OCI-LY1 (cell line): ENCODE measurements at regions not wholly inside any gene's neighbourhood (a gene's known extent, or its start where the extent isn't known, plus 50 kb on each side); places are given as distances from the start of the nearest gene placed in this dataset.

Experiments used
- H2AFZ ChIP-seq: fragments of 200-600 bp; sonication (generic), shearing (Covaris generic); 2 replicates; pipeline ENCODE4 v1.6.0; 2014; ENCODE audit warnings: antibody characterized with exemption, mild to moderate bottlenecking, low read length
- H3F3A ChIP-seq: fragments of 200-600 bp; sonication (generic), shearing (Covaris generic); 2 replicates; pipeline ENCODE4 v1.6.0; 2014; ENCODE audit warnings: mild to moderate bottlenecking, antibody characterized with exemption, low read length, moderate library complexity; ENCODE audit not compliant: insufficient read depth
- H3K27ac ChIP-seq: fragments of 200-600 bp; sonication (generic); 2 replicates; pipeline ENCODE4 v1.5.1; 2014; ENCODE audit warnings: low read length, mixed run types, mild to moderate bottlenecking, low read depth; ENCODE audit not compliant: poor library complexity, severe bottlenecking
- H3K27me3 ChIP-seq: fragments of 200-600 bp; sonication (generic); 2 replicates; pipeline ENCODE4 v1.6.0; 2014; ENCODE audit warnings: antibody characterized with exemption, mild to moderate bottlenecking, low read length, moderate library complexity; ENCODE audit not compliant: insufficient read depth
- H3K36me3 ChIP-seq: fragments of 200-600 bp; sonication (generic); 2 replicates; pipeline ENCODE4 v1.6.1; 2014; ENCODE audit warnings: mild to moderate bottlenecking, antibody characterized with exemption, low read length, moderate library complexity, mixed read lengths; ENCODE audit not compliant: insufficient read depth
- H3K4me1 ChIP-seq: fragments of 200-600 bp; sonication (generic); 2 replicates; pipeline ENCODE4 v1.5.1; 2014; ENCODE audit warnings: mild to moderate bottlenecking, low read length, moderate library complexity; ENCODE audit not compliant: insufficient read depth, severe bottlenecking
- H3K4me2 ChIP-seq: fragments of 200-600 bp; sonication (generic), shearing (Covaris generic); 2 replicates; pipeline ENCODE4 v1.6.1; 2014; ENCODE audit warnings: low read length
- H3K4me3 ChIP-seq: fragments of 200-600 bp; sonication (generic); 2 replicates; pipeline ENCODE4 v1.5.1; 2014; ENCODE audit warnings: low read length, low read depth, mild to moderate bottlenecking, mixed read lengths; ENCODE audit not compliant: poor library complexity, severe bottlenecking
- H3K79me2 ChIP-seq: fragments of 200-600 bp; shearing (Covaris generic); 2 replicates; pipeline ENCODE4 v1.6.1; 2016; ENCODE audit warnings: mixed run types, low read length, mixed read lengths; ENCODE audit not compliant: insufficient read depth
- H3K9ac ChIP-seq: fragments of 200-600 bp; sonication (generic), shearing (Covaris generic); 2 replicates; pipeline ENCODE4 v1.6.1; 2014; ENCODE audit warnings: mild to moderate bottlenecking, low read length, mixed read lengths
- H3K9me2 ChIP-seq: fragments of 200-600 bp; sonication (generic), shearing (Covaris generic); 2 replicates; pipeline ENCODE4 v1.6.1; 2014; ENCODE audit warnings: low read depth, mild to moderate bottlenecking, low read length, mixed read lengths
- H3K9me3 ChIP-seq: fragments of 200-600 bp; shearing (Covaris generic); 2 replicates; pipeline ENCODE4 v1.6.1; 2014; ENCODE audit warnings: low read length, mixed read lengths
- H4K20me1 ChIP-seq: fragments of 200-600 bp; sonication (generic), shearing (Covaris generic); 2 replicates; pipeline ENCODE4 v1.6.0; 2016; ENCODE audit warnings: mild to moderate bottlenecking, low read length; ENCODE audit not compliant: insufficient read depth
- EZH2 ChIP-seq: fragments of 200-600 bp; sonication (generic), shearing (Covaris generic); IDR thresholded peaks from 2 replicates; pipeline ENCODE4 v1.8.0; 2017; ENCODE audit warnings: borderline replicate concordance, mixed run types, mild to moderate bottlenecking, antibody characterized with exemption, low read length, moderate library complexity, mixed read lengths
- TF ChIP-seq, protein P1 (sequence below): fragments of 200-600 bp; sonication (generic), shearing (Covaris generic); IDR thresholded peaks from 2 replicates; pipeline ENCODE4 v1.5.1; 2017; ENCODE audit warnings: mild to moderate bottlenecking, antibody characterized with exemption, low read length, moderate library complexity, mixed read lengths

GRCh38 chr4:164381859-164382258, 372.1 kb upstream of the SMIM31 start:
- no peak overlapping the region for H2AFZ ChIP-seq
- no peaks in the 10 kb centered on the region for H3K9me3 ChIP-seq
- no peaks in the 10 kb centered on the region for H4K20me1 ChIP-seq
- H3K4me3 ChIP-seq: no peak overlapping the region
- H3K79me2 ChIP-seq: no peaks in the 10 kb centered on the region
- no peak for TF ChIP-seq EZH2
- TF ChIP-seq, protein P1, sequence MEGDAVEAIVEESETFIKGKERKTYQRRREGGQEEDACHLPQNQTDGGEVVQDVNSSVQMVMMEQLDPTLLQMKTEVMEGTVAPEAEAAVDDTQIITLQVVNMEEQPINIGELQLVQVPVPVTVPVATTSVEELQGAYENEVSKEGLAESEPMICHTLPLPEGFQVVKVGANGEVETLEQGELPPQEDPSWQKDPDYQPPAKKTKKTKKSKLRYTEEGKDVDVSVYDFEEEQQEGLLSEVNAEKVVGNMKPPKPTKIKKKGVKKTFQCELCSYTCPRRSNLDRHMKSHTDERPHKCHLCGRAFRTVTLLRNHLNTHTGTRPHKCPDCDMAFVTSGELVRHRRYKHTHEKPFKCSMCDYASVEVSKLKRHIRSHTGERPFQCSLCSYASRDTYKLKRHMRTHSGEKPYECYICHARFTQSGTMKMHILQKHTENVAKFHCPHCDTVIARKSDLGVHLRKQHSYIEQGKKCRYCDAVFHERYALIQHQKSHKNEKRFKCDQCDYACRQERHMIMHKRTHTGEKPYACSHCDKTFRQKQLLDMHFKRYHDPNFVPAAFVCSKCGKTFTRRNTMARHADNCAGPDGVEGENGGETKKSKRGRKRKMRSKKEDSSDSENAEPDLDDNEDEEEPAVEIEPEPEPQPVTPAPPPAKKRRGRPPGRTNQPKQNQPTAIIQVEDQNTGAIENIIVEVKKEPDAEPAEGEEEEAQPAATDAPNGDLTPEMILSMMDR: no peak
- no peak overlapping the region for H3K9ac ChIP-seq
- no peaks in the 10 kb centered on the region for H3K9me2 ChIP-seq
- H3K27me3 ChIP-seq: no peaks in the 10 kb centered on the region
- H3F3A ChIP-seq: no peaks in the 10 kb centered on the region
- H3K4me1 ChIP-seq: no peaks in the 10 kb centered on the region
- H3K36me3 ChIP-seq: no peaks in the 10 kb centered on the region
- H3K27ac ChIP-seq: no peak overlapping the region
- H3K4me2 ChIP-seq: no peak overlapping the region

DNA sequence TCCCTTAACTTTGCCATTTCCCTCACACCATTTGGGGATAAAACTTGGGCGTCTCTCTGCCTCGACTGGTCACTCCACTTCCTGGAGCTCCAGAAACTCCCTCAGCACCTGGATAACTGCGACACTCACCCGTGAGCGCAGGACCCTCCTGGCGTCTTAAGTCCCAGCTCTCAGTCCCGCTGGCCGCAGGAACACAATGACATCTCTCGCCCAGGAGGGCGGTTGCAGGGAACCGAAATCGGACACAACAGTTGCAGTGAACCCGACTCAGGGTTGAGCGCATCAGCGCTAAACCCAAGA, 370.9 kb upstream of the SMIM31 start:
- Histone ChIP-seq H3K79me2 (no peaks in the 10 kb centered on the region), H3K9ac (no peak overlapping the region), H2AFZ (no peak overlapping the region), H3F3A (no peaks in the 10 kb centered on the region), H3K9me2 (no peaks in the 10 kb centered on the region), H3K9me3 (no peaks in the 10 kb centered on the region), H3K27ac (no peak overlapping the region), H3K4me2 (no peak overlapping the region), H4K20me1 (no peaks in the 10 kb centered on the region), H3K4me1 (no peaks in the 10 kb centered on the region), H3K27me3 (no peaks in the 10 kb centered on the region), H3K4me3 (no peak overlapping the region), H3K36me3 (no peaks in the 10 kb centered on the region)
- TF ChIP-seq EZH2: no peak
- TF ChIP-seq, protein P1: no peak

DNA sequence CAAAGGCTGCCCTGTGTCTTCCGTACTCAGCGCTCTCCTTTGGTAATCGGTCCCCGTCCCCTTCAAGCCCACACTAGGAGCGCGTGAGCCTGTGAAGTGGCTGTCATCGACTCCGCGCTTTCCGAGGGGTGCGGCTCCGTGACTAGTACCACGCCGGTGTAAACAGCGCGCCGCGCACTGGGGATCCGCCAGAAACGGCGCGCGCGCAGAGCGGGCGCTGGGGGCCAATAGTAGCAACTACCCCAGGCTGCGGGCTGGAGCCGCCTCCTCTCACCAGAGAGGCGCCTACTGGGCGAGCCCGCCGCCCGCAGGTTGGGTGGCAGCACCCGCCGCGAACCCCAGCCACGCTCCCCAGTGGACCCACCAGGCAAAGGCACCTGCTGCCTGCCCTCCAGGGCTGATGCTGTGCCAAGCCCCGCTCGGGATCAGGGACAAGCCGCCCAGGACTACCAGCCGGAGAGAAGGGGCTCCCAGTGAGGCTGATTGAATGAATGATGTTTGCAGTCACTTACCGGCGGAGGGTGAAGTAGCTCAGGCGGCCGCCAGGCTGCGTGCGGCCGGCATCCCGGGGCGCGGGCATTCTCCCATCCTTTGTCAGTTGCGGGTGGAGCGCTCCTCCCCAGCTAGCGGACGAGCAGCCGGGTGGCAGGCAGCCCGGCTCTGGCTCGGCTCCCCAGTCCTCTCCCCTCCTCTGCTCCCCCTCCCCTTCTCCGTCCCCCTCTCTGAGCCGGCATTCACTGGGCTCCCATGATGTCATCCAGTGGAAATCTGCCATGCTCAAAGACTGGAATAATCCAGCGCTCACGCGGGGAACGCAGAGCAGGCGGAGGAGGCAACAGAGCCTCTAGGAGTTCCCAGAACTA, 370.3 kb upstream of the SMIM31 start:
- Histone ChIP-seq H2AFZ (no peak overlapping the region), H3K4me1 (no peaks in the 10 kb centered on the region), H3K4me2 (no peak overlapping the region)

More for the DNA sequence above, 370.3 kb upstream of the SMIM31 start:
- Histone ChIP-seq H3K9ac (no peak overlapping the region), H3F3A (no peaks in the 10 kb centered on the region), H3K9me3 (no peaks in the 10 kb centered on the region), H4K20me1 (no peaks in the 10 kb centered on the region), H3K27me3 (no peaks in the 10 kb centered on the region), H3K9me2 (no peaks in the 10 kb centered on the region), H3K27ac (no peak overlapping the region), H3K79me2 (no peaks in the 10 kb centered on the region), H3K36me3 (no peaks in the 10 kb centered on the region), H3K4me3 (no peak overlapping the region)
- no peak for TF ChIP-seq EZH2
- TF ChIP-seq, protein P1: no peak
